Nephron (organoid): ENCODE measurements at regions not wholly inside any gene's neighbourhood (a gene's known extent, or its start where the extent isn't known, plus 50 kb on each side); places are given as distances from the start of the nearest gene placed in this dataset.

ENCODE experiments used
- H3K27ac Mint-ChIP-seq, 3 experiments: 2 replicates each; pipeline ENCODE4 v1.8.0; 2020; ENCODE audit warnings: mixed read lengths in 3 of 3, mild to moderate bottlenecking in 2 of 3, moderate library complexity in 1 of 3
- H3K27me3 Mint-ChIP-seq: 2 replicates; pipeline ENCODE4 v1.8.0; 2021; ENCODE audit warnings: low read depth, mild to moderate bottlenecking, moderate library complexity, mixed read lengths
- H3K36me3 Mint-ChIP-seq: 2 replicates; pipeline ENCODE4 v1.8.0; 2020; ENCODE audit warnings: low read depth, mixed read lengths
- H3K4me1 Mint-ChIP-seq: 2 replicates; pipeline ENCODE4 v1.8.0; 2020; ENCODE audit warnings: mixed read lengths
- H3K4me3 Mint-ChIP-seq, 3 experiments: 2 replicates each; pipeline ENCODE4 v1.8.0; 2020; ENCODE audit warnings: mild to moderate bottlenecking in 3 of 3, mixed read lengths in 3 of 3, moderate library complexity in 2 of 3
- H3K9me3 Mint-ChIP-seq: 2 replicates; pipeline ENCODE4 v1.8.0; 2020; ENCODE audit warnings: mixed read lengths
- TF ChIP-seq, protein P1 (sequence below), 3 experiments: fragments of 200-600 bp; sonication (generic); IDR thresholded peaks; one replicate each; pipeline ENCODE4 v1.5.0; 2021; ENCODE audit warnings: antibody characterized with exemption in 3 of 3; ENCODE audit not compliant: unreplicated experiment in 3 of 3

DNA sequence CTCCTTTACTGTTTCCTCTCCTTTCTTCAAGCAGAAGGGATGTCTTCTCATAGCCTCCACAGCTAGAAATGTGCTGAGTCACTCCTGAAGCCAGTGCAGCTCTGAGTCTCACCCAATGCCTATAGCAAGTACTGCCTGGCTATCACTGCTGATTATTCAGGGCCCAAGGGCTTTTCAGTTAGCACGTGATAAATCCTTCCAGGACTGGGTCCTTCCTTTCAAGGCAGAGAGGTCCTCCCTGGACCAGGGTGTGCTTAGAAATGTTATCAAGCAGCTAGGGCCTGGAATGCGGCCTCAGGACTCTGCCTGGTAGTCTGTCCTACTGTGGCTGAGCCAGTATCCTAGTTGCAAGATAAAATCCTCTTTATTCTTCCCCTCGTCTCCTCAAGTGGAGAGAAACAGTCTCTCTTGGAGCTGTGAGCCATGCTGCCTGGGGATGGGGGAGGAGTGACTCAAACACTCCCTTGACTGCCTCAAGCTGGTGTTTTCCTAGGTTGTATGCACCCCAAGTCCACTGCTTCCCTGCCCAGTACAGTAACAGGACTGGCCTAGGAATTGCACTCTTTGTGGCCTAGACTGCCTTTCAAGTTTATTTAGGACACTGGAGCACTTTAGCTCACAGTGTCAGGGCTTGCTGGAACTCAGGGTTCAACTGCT, 198.7 kb upstream of the SERP2 start:
- no peaks in the 10 kb centered on the region for H3K36me3 Mint-ChIP-seq
- no peak overlapping the region for H3K27ac Mint-ChIP-seq
- H3K9me3 Mint-ChIP-seq, result no peaks in the 10 kb centered on the region
- no peaks in the 10 kb centered on the region for H3K4me1 Mint-ChIP-seq
- H3K4me3 Mint-ChIP-seq, result no peak overlapping the region
- no peaks in the 10 kb centered on the region for H3K27me3 Mint-ChIP-seq
- TF ChIP-seq, protein P1, sequence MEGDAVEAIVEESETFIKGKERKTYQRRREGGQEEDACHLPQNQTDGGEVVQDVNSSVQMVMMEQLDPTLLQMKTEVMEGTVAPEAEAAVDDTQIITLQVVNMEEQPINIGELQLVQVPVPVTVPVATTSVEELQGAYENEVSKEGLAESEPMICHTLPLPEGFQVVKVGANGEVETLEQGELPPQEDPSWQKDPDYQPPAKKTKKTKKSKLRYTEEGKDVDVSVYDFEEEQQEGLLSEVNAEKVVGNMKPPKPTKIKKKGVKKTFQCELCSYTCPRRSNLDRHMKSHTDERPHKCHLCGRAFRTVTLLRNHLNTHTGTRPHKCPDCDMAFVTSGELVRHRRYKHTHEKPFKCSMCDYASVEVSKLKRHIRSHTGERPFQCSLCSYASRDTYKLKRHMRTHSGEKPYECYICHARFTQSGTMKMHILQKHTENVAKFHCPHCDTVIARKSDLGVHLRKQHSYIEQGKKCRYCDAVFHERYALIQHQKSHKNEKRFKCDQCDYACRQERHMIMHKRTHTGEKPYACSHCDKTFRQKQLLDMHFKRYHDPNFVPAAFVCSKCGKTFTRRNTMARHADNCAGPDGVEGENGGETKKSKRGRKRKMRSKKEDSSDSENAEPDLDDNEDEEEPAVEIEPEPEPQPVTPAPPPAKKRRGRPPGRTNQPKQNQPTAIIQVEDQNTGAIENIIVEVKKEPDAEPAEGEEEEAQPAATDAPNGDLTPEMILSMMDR (IDR thresholded peaks at IDR 0.05; ENCODE audit: unreplicated experiment in 3 of 3), result no peak

DNA sequence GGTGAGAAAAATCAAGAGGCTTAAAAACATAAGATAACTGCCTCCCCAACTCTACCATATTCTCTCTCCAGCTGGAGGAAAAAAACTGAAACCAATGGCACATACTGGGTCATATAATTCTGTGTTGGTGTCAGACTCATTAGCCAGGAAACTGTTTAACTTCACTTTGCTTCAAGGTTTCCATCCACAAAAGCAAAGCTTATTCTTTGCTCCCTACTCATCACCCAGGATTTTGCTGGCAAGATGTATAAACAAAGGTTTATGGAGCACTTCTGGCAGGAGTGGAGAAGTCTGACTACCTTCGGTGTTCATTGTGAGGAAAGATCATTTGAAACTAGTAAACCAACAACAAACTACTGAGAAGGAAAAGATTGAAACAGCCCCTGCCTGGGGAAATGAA, 197.5 kb upstream of the SERP2 start:
- H3K36me3 Mint-ChIP-seq, result no peaks in the 10 kb centered on the region
- H3K9me3 Mint-ChIP-seq, result no peaks in the 10 kb centered on the region
- no peak overlapping the region for H3K4me3 Mint-ChIP-seq
- H3K27me3 Mint-ChIP-seq, result no peaks in the 10 kb centered on the region
- H3K27ac Mint-ChIP-seq, result no peak overlapping the region
- TF ChIP-seq, protein P1 (IDR thresholded peaks at IDR 0.05; ENCODE audit: unreplicated experiment in 3 of 3), result no peak
- H3K4me1 Mint-ChIP-seq, result no peaks in the 10 kb centered on the region

DNA sequence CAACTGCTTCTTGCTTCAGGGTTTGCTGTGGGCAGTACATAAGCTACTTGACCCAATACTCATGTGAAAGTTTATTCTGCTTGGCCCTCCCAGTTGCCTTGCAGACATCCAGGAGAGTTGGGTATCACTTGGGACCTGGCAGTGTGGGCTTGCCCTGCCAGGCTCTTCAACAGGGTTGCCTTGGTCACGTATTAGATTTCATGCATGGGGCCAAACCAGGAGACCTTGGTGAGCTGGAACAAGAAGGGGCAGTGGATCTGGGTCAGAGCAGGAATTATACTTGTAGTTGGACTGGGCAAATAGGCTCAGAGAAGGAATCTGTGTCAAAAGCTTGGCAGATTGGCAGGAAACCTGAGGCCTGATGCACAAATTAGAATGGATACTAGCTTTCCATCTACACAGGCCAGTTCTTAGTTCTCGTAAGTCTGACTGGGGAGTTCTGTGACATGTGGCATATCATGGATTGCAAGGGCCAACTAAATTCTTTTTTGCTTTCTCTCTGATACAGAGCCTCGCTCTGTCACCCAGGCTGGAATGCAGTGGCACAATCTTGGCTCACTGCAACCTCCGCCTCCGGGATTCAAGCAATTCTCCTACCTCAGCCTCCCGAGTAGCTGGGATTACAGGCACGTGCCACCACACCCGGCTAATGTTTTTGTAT, 192.6 kb upstream of the SERP2 start:
- Mint-ChIP-seq H3K27me3 (peaks cover 3% of the 10 kb centered on the region), H3K9me3 (peaks cover 7% of the 10 kb centered on the region)

DNA sequence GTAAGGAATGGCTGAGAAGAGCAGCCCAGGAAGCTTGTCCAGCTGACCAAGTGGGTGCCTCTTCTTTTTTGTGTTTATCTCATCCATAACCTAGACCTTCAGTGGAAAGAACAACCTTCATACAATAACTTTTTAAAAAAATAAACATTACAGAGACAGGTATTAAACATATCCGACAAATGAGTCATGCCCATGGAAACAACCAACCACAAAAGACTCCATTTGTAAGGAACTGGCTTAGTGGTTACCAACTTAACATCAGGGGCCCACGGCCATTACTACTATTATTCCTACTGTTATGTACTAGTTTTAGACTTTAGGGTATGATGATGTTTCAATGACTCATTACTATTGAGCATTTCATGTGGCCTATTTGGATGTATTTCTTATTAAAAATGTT, 191.7 kb upstream of the SERP2 start:
- Mint-ChIP-seq H3K27ac (no peak overlapping the region), H3K4me1 (no peaks in the 10 kb centered on the region), H3K27me3 (peaks cover 3% of the 10 kb centered on the region), H3K9me3 (peaks cover 7% of the 10 kb centered on the region), H3K36me3 (no peaks in the 10 kb centered on the region), H3K4me3 (no peak overlapping the region)
- TF ChIP-seq, protein P1 (IDR thresholded peaks at IDR 0.05; ENCODE audit: unreplicated experiment in 3 of 3), result no peak

More for the DNA sequence above, 192.6 kb upstream of the SERP2 start:
- H3K4me1 Mint-ChIP-seq, result no peaks in the 10 kb centered on the region
- H3K27ac Mint-ChIP-seq, result no peak overlapping the region
- H3K36me3 Mint-ChIP-seq, result no peaks in the 10 kb centered on the region
- TF ChIP-seq, protein P1 (IDR thresholded peaks at IDR 0.05; ENCODE audit: unreplicated experiment in 3 of 3), result no peak
- H3K4me3 Mint-ChIP-seq, result no peak overlapping the region

DNA sequence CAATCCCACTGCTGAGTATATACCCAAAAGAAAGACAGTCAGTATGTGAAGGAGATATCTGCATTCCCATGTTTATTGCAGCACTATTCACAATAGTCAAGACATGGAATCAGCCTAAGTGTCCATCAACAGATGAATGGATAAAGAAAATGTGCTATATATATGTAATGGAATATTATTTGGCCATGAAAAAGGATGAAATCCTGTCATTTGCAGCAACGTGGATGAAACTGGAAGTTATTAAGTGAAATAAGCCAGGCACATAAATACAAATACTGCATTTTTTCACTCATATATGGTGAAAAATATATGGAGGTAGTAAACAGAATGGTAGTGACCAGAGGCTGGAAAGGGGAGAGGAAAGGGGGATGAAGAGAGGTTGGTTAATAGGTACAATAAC, 188.9 kb upstream of the SERP2 start:
- Mint-ChIP-seq H3K4me1 (no peaks in the 10 kb centered on the region), H3K9me3 (peaks cover 7% of the 10 kb centered on the region), H3K36me3 (no peaks in the 10 kb centered on the region), H3K27me3 (peaks cover 9% of the 10 kb centered on the region), H3K27ac (no peak overlapping the region), H3K4me3 (no peak overlapping the region)
- TF ChIP-seq, protein P1 (IDR thresholded peaks at IDR 0.05; ENCODE audit: unreplicated experiment in 3 of 3), result no peak

DNA sequence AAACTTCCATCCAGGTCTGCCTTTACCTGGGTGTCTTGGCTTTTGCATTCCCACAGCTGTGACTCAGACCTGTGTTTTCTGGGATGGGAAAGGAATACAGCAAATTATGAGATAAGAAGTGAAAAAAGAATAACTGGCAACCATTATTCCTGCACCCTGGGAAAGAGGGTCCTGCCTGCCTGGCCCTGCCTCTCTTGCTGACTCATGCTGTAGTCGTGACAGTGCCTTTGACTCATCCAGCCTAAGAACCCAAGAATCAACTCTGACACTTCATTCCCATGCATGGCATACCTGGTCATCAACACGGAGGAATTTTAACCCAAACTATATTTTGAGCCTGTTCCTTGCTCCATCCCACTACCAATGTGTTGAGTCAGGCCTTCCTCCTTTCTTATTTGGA, 185.4 kb upstream of the SERP2 start:
- Mint-ChIP-seq H3K27ac (no peak overlapping the region), H3K4me3 (no peak overlapping the region), H3K9me3 (peaks cover 5% of the 10 kb centered on the region), H3K27me3 (peaks cover 9% of the 10 kb centered on the region), H3K36me3 (no peaks in the 10 kb centered on the region), H3K4me1 (no peaks in the 10 kb centered on the region)
- TF ChIP-seq, protein P1 (IDR thresholded peaks at IDR 0.05; ENCODE audit: unreplicated experiment in 3 of 3), result no peak
